Common myeloid progenitor, CD34-positive (primary cell): ENCODE measurements at regions not wholly inside any gene's neighbourhood (a gene's known extent, or its start where the extent isn't known, plus 50 kb on each side); places are given as distances from the start of the nearest gene placed in this dataset.

Experiments used
- CTCF ChIA-PET: fragments of 350-600 bp; sonication (Branson Sonifier 250); formaldehyde crosslinking; loops from one replicate; lab custom pipeline; 2021; ENCODE audit warnings: antibody characterized with exemption; lab: Charles Lee
- POLR2A ChIA-PET: fragments of 350-600 bp; sonication (Branson Sonifier 250); formaldehyde crosslinking; loops from one replicate; lab custom pipeline; 2021; ENCODE audit warnings: antibody characterized with exemption; lab: Charles Lee
- DNase-seq, 3 donors: peaks; one replicate each; pipeline versions ENCODE4 v3.0.0 to v3.0.0-alpha.2; 2013
- H3K27ac ChIP-seq, 2 experiments: 1 replicate in 1 of 2; 2 replicates in 1 of 2; pipeline ENCODE4 v1.7.0; 2013; ENCODE audit warnings: inconsistent platforms in 2 of 2, low read length in 2 of 2, mild to moderate bottlenecking in 2 of 2, low read depth in 1 of 2, moderate library complexity in 1 of 2; ENCODE audit not compliant: severe bottlenecking in 2 of 2, insufficient read depth in 1 of 2, poor library complexity in 1 of 2
- H3K27me3 ChIP-seq, 5 experiments: replicated peaks in 2 of 5; 1 replicate in 3 of 5; 2 replicates in 2 of 5; pipeline versions ENCODE4 v1.6.1 to v1.7.0; 2013; ENCODE audit warnings: low read length in 4 of 5, mild to moderate bottlenecking in 2 of 5, moderate library complexity in 2 of 5, inconsistent platforms in 1 of 5; ENCODE audit not compliant: insufficient read depth in 5 of 5, control insufficient read depth in 4 of 5
- H3K36me3 ChIP-seq, 4 experiments: 1 replicate in 2 of 4; 2 replicates in 2 of 4; pipeline versions ENCODE4 v1.6.1 to v1.7.0; 2013; ENCODE audit warnings: low read length in 3 of 4, control low read depth in 1 of 4, mild to moderate bottlenecking in 1 of 4; ENCODE audit not compliant: control insufficient read depth in 4 of 4, insufficient read depth in 4 of 4
- H3K4me1 ChIP-seq, 4 experiments: 1 replicate in 3 of 4; 2 replicates in 1 of 4; pipeline versions ENCODE4 v1.6.1 to v1.7.1; 2013; ENCODE audit warnings: low read length in 3 of 4, mild to moderate bottlenecking in 3 of 4, control low read depth in 1 of 4, inconsistent platforms in 1 of 4, moderate library complexity in 1 of 4; ENCODE audit not compliant: control insufficient read depth in 4 of 4, insufficient read depth in 4 of 4; ENCODE audit errors: control extremely low read depth in 1 of 4
- H3K4me3 ChIP-seq, 7 experiments: 1 replicate in 4 of 7; 2 replicates in 3 of 7; pipeline versions ENCODE4 v1.5.1 to v1.7.0; 2013; ENCODE audit warnings: mild to moderate bottlenecking in 7 of 7, low read length in 6 of 7, moderate library complexity in 6 of 7, inconsistent platforms in 2 of 7, low read depth in 2 of 7, control low read depth in 1 of 7; ENCODE audit not compliant: insufficient read depth in 4 of 7, control insufficient read depth in 1 of 7; ENCODE audit errors: extremely low read depth in 1 of 7
- H3K9me3 ChIP-seq, 5 experiments: 1 replicate in 4 of 5; 2 replicates in 1 of 5; pipeline versions ENCODE4 v1.6.1 to v1.7.1; 2013; ENCODE audit warnings: low read length in 4 of 5, mild to moderate bottlenecking in 2 of 5, inconsistent platforms in 1 of 5, low read depth in 1 of 5, moderate library complexity in 1 of 5; ENCODE audit not compliant: control insufficient read depth in 4 of 5, insufficient read depth in 2 of 5; ENCODE audit errors: control extremely low read depth in 1 of 5
- WGBS: methylation state at CpG from one replicate; pipeline ENCODE4 v1.1.5; 2013; ENCODE audit not compliant: insufficient coverage; 5-methylcytosine and 5-hydroxymethylcytosine counted together

DNA sequence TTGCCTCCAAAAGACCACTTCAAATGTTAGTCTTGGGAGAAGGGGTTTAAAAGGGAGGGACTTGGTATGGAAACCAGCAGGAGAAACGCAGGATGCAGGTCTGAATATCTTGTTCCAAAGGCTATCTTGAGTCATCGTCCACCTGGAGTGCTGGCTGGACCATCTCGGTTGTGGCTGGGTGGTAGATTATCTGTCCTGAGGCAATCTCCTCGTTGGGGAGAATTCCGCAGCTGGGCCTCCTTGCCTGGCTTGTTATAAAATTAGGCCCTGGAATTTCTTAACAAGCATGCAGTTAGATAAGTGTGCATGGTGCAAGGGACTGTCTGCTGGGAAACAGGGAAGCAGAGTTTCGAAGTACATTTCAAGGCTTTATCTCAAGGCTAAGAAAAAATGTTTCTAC is 2045.7 kb upstream of the TENM3 start:
- 77% methylated on average over 5 of the region's 6 CpGs for WGBS
- DNase-seq, result no peak
- CTCF ChIA-PET, result no interaction called here
- Histone ChIP-seq H3K4me1 (no peaks in the 10 kb centered on the region), H3K27me3 (no peaks in the 10 kb centered on the region), H3K4me3 (no peak overlapping the region), H3K27ac (no peak overlapping the region), H3K9me3 (no peaks in the 10 kb centered on the region), H3K36me3 (no peaks in the 10 kb centered on the region)
- POLR2A ChIA-PET, result no interaction called here

DNA sequence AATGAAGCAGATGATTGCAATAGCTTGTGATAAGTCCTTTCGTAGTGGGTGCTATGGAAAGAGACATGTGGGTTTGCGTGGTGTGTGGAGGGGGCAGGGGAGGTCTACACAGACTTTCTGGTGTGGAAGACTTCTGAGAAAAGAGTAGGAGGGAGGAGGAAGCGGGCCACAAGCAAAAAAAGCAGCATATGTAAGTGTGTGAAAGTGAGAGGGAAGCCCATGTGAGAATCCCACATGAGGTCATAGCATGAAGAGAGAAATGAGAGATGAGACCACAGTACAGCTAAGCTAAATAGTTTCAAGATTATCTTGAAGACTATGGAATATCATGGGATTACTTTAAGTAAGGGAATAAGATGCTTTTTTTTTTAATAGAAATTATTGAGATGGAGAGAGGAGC is 2039.9 kb upstream of the TENM3 start:
- Histone ChIP-seq H3K27me3 (no peaks in the 10 kb centered on the region), H3K36me3 (no peaks in the 10 kb centered on the region), H3K4me3 (no peak overlapping the region), H3K27ac (no peak overlapping the region), H3K4me1 (no peaks in the 10 kb centered on the region), H3K9me3 (no peaks in the 10 kb centered on the region)
- 91% methylated on average over 3 of the region's 3 CpGs for WGBS
- CTCF ChIA-PET, result interaction anchor here (0.6 kb wide), 1 partner anchor 1232 kb away, joined by 3 read pairs; no protein-coding TSS in a partner anchor
- POLR2A ChIA-PET, result no interaction called here
- no peak for DNase-seq

DNA sequence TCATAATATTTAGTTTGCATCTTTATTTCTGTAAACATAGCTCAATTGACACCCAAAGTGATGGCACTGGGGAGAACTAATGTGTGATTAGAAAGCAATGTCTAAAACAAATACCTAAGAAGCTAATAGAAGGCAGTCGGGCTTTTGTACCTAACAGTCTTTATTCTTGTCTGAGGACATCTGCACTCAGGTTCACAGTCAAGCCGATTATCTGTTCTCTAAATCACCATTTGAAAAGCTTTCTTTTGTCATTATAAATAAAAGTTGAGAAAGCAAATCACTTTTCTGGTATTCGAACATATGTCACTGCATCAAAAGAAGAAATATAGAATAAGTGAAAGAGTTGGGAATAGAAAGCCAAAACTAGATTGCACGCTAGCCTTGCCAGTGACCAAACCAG is 2037.9 kb upstream of the TENM3 start:
- Histone ChIP-seq H3K27ac (no peak overlapping the region), H3K27me3 (no peaks in the 10 kb centered on the region), H3K36me3 (no peaks in the 10 kb centered on the region), H3K4me1 (no peaks in the 10 kb centered on the region), H3K9me3 (no peaks in the 10 kb centered on the region), H3K4me3 (no peak overlapping the region)
- WGBS, result 83% methylated on average over 1 of the region's 4 CpGs
- no peak for DNase-seq
- ChIA-PET POLR2A (no interaction called here), CTCF (no interaction called here)

DNA sequence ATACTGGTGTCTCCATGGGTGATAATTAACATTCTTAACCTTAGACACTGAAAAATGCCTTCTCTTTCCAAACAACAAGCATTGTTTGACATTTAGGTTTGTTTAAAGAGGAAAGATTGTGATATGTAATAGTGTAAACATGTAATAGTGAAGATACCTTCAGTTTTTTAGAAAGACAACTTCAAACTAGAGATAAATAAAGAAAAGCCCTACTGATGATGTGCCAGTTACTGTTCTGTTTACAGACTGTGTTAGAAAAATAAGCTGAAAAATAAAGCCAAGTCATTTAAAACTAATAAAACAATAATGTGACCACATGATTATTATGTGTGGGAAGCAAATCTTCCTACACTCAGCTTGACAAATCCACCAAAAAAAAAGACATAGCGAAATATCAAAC is 2035.3 kb upstream of the TENM3 start:
- no CpG with 5 or more reads among the region's 1 CpG for WGBS
- Histone ChIP-seq H3K4me3 (no peak overlapping the region), H3K4me1 (no peaks in the 10 kb centered on the region), H3K9me3 (no peaks in the 10 kb centered on the region), H3K27me3 (no peaks in the 10 kb centered on the region), H3K36me3 (no peaks in the 10 kb centered on the region), H3K27ac (no peak overlapping the region)
- CTCF ChIA-PET, result no interaction called here
- POLR2A ChIA-PET, result no interaction called here
- DNase-seq, result no peak

DNA sequence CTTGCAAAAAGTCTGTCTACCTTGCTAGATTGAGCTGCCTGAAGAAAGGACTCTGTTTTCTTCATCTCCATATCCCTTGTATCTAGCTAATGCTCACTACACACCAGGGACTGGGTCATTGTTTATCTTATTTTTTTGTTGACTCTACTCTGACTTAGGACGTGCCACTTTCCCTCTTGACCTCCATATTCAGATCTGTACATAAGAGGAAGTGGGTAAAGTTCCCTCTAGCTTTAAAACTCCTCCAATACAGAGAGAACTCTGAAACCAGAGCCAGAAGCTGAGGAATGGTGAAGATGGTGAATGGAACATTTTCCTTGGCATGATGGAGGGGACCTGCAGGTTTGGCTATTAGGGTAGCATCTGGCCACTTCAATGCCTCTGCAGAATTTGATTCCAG is 2026.1 kb upstream of the TENM3 start:
- WGBS, result no CpG with 5 or more reads among the region's 1 CpG
- no peaks in the 10 kb centered on the region for H3K27me3 ChIP-seq
- CTCF ChIA-PET, result no interaction called here
- H3K9me3 ChIP-seq, result peaks cover 0 to 3% (median 0%) of the 10 kb centered on the region in 5 experiments
- H3K4me3 ChIP-seq, result no peak overlapping the region
- POLR2A ChIA-PET, result no interaction called here
- no peaks in the 10 kb centered on the region for H3K36me3 ChIP-seq
- DNase-seq, result no peak
- no peak overlapping the region for H3K27ac ChIP-seq
- H3K4me1 ChIP-seq, result no peaks in the 10 kb centered on the region

DNA sequence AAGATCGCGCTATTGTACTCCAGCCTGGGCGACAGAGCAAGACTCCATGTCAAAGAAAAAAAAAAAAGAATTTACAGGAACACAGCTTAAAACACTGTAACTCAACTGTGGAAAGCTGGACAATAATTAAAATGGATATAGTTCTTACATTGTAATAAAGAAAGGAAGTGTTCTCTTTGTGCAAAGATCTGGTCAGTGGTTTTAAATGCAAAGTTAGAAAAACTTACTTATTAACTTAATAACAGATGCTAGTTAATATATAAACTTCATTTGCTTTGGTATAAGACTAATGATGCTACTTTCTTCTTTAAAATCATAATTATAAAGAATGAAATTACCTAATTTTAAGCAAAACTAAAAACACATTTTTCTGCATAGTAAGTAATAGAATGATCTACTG is 2024.1 kb upstream of the TENM3 start:
- Histone ChIP-seq H3K27me3 (no peaks in the 10 kb centered on the region), H3K27ac (no peak overlapping the region), H3K4me1 (no peaks in the 10 kb centered on the region), H3K36me3 (no peaks in the 10 kb centered on the region), H3K9me3 (peaks cover 0 to 3% (median 0%) of the 10 kb centered on the region in 5 experiments), H3K4me3 (no peak overlapping the region)
- CTCF ChIA-PET, result no interaction called here
- POLR2A ChIA-PET, result no interaction called here
- 100% methylated on average over 2 of the region's 3 CpGs for WGBS
- DNase-seq, result no peak

DNA sequence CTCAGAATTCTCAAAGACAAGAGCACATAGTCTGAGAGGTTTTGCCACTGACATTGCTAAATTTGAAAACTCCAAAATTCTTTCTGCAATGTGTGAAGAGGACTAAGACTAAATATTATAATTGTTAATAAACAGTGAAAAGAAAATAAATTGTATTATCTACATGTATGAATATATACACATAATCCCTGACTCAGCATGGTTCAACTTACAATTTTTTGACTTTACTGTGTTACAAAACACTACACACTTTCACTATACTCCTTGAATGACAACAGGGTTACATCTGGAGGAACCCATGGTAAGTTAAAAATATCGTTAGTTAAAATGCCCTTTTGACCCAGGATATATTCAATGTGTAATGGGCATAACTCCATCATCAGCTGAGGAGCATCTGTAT is 2017.2 kb upstream of the TENM3 start:
- CTCF ChIA-PET, result no interaction called here
- Histone ChIP-seq H3K4me3 (no peak overlapping the region), H3K4me1 (no peaks in the 10 kb centered on the region), H3K9me3 (peaks cover 0 to 1% (median 0%) of the 10 kb centered on the region in 5 experiments), H3K36me3 (no peaks in the 10 kb centered on the region), H3K27ac (no peak overlapping the region), H3K27me3 (no peaks in the 10 kb centered on the region)
- DNase-seq, result no peak
- POLR2A ChIA-PET, result no interaction called here
- 100% methylated on average over 1 of the region's 1 CpG for WGBS
